ENCODE measurements at regions not wholly inside any gene's neighbourhood (a gene's known extent, or its start where the extent isn't known, plus 50 kb on each side); places are given as distances from the start of the nearest gene placed in this dataset.

DNA sequence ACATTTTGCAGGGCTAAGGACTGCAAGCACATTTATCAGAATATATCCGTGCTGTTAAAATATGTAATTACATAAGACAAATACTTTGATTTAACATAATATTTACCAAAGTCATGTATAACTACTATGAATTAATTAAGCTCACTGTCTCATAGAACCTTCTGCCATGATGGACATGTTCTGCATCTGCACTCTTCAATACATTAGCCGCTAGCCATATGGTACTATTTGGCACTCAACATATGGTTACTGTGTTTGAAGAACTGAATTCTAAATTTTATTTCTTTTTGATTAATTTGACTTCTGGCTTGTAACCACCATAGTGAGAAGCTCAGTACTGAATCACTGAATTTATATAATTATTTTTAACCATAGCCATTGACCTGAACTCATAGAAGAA lies 427.0 kb upstream of the TRAM1L1 start:
- DNase-seq (ENCODE audit: low spot score): no peak
- no peaks in the 10 kb centered on the region for H3K27me3 Mint-ChIP-seq (ENCODE audit: low read depth)
- TF ChIP-seq, protein P1, sequence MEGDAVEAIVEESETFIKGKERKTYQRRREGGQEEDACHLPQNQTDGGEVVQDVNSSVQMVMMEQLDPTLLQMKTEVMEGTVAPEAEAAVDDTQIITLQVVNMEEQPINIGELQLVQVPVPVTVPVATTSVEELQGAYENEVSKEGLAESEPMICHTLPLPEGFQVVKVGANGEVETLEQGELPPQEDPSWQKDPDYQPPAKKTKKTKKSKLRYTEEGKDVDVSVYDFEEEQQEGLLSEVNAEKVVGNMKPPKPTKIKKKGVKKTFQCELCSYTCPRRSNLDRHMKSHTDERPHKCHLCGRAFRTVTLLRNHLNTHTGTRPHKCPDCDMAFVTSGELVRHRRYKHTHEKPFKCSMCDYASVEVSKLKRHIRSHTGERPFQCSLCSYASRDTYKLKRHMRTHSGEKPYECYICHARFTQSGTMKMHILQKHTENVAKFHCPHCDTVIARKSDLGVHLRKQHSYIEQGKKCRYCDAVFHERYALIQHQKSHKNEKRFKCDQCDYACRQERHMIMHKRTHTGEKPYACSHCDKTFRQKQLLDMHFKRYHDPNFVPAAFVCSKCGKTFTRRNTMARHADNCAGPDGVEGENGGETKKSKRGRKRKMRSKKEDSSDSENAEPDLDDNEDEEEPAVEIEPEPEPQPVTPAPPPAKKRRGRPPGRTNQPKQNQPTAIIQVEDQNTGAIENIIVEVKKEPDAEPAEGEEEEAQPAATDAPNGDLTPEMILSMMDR (IDR thresholded peaks at IDR 0.05): no peak
- peaks cover 7% of the 10 kb centered on the region for H3K9me3 Mint-ChIP-seq (ENCODE audit: low read depth)
- no peak overlapping the region for H3K4me3 Mint-ChIP-seq (ENCODE audit: unreplicated experiment)
- no peaks in the 10 kb centered on the region for H3K36me3 Mint-ChIP-seq (ENCODE audit: low read depth)
- H3K4me1 Mint-ChIP-seq (ENCODE audit: low read depth): no peaks in the 10 kb centered on the region
- no peak overlapping the region for H3K27ac Mint-ChIP-seq (ENCODE audit: unreplicated experiment)

DNA sequence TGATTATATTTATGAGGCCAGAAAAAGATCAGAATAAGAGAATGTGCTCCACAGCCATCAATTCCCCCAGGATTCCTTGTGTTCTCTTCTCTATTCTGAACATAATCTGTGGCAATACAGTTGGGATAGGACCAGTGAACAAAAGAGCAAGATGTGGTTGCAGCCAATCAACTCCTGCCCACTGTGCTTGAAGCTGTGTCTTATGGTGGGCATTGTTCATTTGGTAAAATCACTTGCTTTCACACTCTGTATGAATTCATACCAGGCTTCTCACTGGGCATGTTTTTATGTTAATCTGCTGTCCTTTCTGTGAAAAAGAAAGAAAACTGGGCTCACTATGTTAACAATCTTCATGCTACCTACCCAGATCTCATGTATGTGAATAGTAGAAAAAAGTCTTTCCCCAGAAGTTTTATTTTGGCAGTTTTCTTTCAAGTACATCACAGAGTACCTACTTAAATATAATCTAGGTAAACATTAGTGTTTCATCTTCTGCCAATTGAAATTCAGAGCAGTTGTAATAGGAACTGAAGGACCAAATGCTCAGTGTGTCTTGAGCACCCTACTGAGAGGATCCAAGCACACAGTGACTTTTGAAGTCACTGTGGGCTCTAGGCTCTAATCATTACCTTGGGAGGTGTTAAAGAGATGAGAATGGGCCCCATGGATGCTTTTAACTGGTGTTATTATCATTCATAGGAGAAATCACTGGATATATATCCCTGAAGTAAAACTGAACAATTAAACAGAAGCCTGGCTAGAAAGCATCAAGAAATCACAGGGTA lies 429.2 kb upstream of the TRAM1L1 start:
- peaks cover 3% of the 10 kb centered on the region for H3K36me3 Mint-ChIP-seq (ENCODE audit: low read depth)
- TF ChIP-seq, protein P1 (IDR thresholded peaks at IDR 0.05): no peak
- no peak overlapping the region for H3K27ac Mint-ChIP-seq (ENCODE audit: unreplicated experiment)
- H3K9me3 Mint-ChIP-seq (ENCODE audit: low read depth): peaks cover 24% of the 10 kb centered on the region
- H3K4me1 Mint-ChIP-seq (ENCODE audit: low read depth): no peaks in the 10 kb centered on the region
- no peak for DNase-seq (ENCODE audit: low spot score)
- no peak overlapping the region for H3K4me3 Mint-ChIP-seq (ENCODE audit: unreplicated experiment)
- no peaks in the 10 kb centered on the region for H3K27me3 Mint-ChIP-seq (ENCODE audit: low read depth)

GRCh38 chr4:117515921-117516320 lies 430.5 kb upstream of the TRAM1L1 start:
- Mint-ChIP-seq H3K27ac (ENCODE audit: unreplicated experiment) (no peak overlapping the region), H3K27me3 (ENCODE audit: low read depth) (no peaks in the 10 kb centered on the region), H3K36me3 (ENCODE audit: low read depth) (peaks cover 3% of the 10 kb centered on the region), H3K4me3 (ENCODE audit: unreplicated experiment) (no peak overlapping the region), H3K9me3 (ENCODE audit: low read depth) (peaks cover 28% of the 10 kb centered on the region), H3K4me1 (ENCODE audit: low read depth) (no peaks in the 10 kb centered on the region)
- TF ChIP-seq, protein P1 (IDR thresholded peaks at IDR 0.05): no peak
- DNase-seq (ENCODE audit: low spot score): no peak

DNA sequence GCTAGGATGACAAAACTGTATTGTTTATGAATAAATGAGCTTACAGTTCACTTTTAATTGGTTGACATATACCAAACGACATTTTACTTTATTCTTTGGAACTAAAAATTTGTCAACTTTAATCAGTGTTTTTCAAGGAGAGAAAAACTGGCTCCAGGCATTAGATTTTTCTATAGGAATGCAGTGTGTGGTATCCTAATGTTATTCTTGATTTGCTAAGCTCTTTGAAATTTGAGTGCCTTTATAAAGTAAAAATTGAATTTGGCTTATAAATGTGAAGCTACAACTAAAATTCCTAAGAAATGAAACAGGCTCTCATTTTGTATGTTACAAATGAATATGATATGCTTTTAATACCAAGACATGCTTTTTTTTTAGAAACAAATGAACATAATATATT lies 442.2 kb upstream of the TRAM1L1 start:
- Mint-ChIP-seq H3K4me3 (ENCODE audit: unreplicated experiment) (no peak overlapping the region), H3K36me3 (ENCODE audit: low read depth) (no peaks in the 10 kb centered on the region), H3K4me1 (ENCODE audit: low read depth) (peaks cover 18% of the 10 kb centered on the region), H3K27me3 (ENCODE audit: low read depth) (no peaks in the 10 kb centered on the region), H3K27ac (ENCODE audit: unreplicated experiment) (no peak overlapping the region), H3K9me3 (ENCODE audit: low read depth) (no peaks in the 10 kb centered on the region)
- DNase-seq (ENCODE audit: low spot score): no peak
- TF ChIP-seq, protein P1 (IDR thresholded peaks at IDR 0.05): no peak

DNA sequence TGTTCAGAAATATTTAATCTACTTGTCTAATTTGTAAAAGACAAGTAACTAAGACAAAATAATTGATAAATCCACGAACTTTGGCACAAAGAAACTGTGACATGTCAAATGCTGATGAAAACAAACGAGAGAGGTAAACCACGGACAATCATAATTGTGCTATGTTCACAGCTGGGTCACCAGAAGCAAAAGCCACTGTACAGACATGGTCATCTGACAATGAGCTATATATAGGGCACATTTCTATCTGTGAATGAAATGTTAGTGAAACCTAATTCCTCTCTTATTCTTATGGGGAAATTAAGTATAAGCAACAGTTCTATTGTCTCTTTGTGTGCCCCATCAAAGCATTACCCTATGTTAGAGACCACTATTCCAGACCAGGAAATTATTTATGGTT lies 444.0 kb upstream of the TRAM1L1 start:
- no peaks in the 10 kb centered on the region for H3K36me3 Mint-ChIP-seq (ENCODE audit: low read depth)
- no peak overlapping the region for H3K27ac Mint-ChIP-seq (ENCODE audit: unreplicated experiment)
- peaks cover 18% of the 10 kb centered on the region for H3K4me1 Mint-ChIP-seq (ENCODE audit: low read depth)
- H3K9me3 Mint-ChIP-seq (ENCODE audit: low read depth): no peaks in the 10 kb centered on the region
- TF ChIP-seq, protein P1 (IDR thresholded peaks at IDR 0.05): no peak
- no peaks in the 10 kb centered on the region for H3K27me3 Mint-ChIP-seq (ENCODE audit: low read depth)
- DNase-seq (ENCODE audit: low spot score): no peak
- H3K4me3 Mint-ChIP-seq (ENCODE audit: unreplicated experiment): no peak overlapping the region
